Left cardiac atrium (tissue), 4 donors: ENCODE measurements at regions not wholly inside any gene's neighbourhood (a gene's known extent, or its start where the extent isn't known, plus 50 kb on each side); places are given as distances from the start of the nearest gene placed in this dataset.
A peak's percentile ranks its signal among the peaks of the same experiment; 100 is the strongest.
"Not testable (repeated sequence)": the region's sequence is repeated elsewhere in the genome, so short reads cannot be mapped to it uniquely, and the experiment has no call there.

Experiments used
- ATAC-seq, 2 donors: fragments of 200-7000 bp; cut with Tn5 transposase; one replicate each; pipeline ENCODE4 v1.9.1; 2020; ENCODE audit warnings: mild to moderate bottlenecking in 2 of 2, moderate library complexity in 2 of 2
- DNase-seq: peaks from one replicate; pipeline ENCODE4 v3.0.0-alpha.2; 2020
- intact Hi-C, 2 donors: fragments of 100-400 bp; cut with DNase I; formaldehyde crosslinking; loops; one replicate each; pipeline versions ENCODE4 v1.14.1 to v1.15.1; 2022 to 2023
- donor health status: DM: no; HTN: yes; CAD: no.
- donor health status: DM: no; HTN: yes; CAD: no; lungs with severe emphysema.
- donor health status: DM: yes; HTN: yes; CAD: no.
- donor health status: Dilated cardiomyopathy.

GRCh38 chr5:5767286-5767928 is 344.9 kb downstream of the ICE1 start:
- peak; percentile 77 to 83 for ATAC-seq
- intact Hi-C loops = no loop called here
- peak; percentile 30 for DNase-seq

GRCh38 chr5:5765066-5765850 is 342.8 kb downstream of the ICE1 start:
- ATAC-seq (no peak), DNase-seq (no peak)
- intact Hi-C loops = no loop called here

GRCh38 chr5:5764246-5764645 is 341.8 kb downstream of the ICE1 start:
- ATAC-seq = no peak
- intact Hi-C loops = no loop called here
- DNase-seq = no peak

- DNase-seq (no peak), ATAC-seq (no peak)
- intact Hi-C loops = no loop called here
These were observed 334.3 kb downstream of the ICE1 start for GRCh38 chr5:5756762-5757161.

- no peak for DNase-seq
- ATAC-seq = no peak
- intact Hi-C loops = no loop called here
These were observed 333.4 kb downstream of the ICE1 start for GRCh38 chr5:5755888-5756287.

GRCh38 chr5:5752844-5753243 is 330.4 kb downstream of the ICE1 start:
- no peak for ATAC-seq
- DNase-seq = no peak
- intact Hi-C loops = no loop called here

- ATAC-seq (no peak), DNase-seq (no peak)
- intact Hi-C loops = no loop called here
These were observed 329.5 kb downstream of the ICE1 start for GRCh38 chr5:5751987-5752386.

- ATAC-seq (no peak), DNase-seq (no peak)
- intact Hi-C loops = no loop called here
These were observed 329.0 kb downstream of the ICE1 start for GRCh38 chr5:5751498-5751897.

GRCh38 chr5:5741418-5741817 is 318.9 kb downstream of the ICE1 start:
- ATAC-seq = no peak
- no peak for DNase-seq
- intact Hi-C loops = no loop called here

- ATAC-seq (no peak), DNase-seq (no peak)
- intact Hi-C loops = no loop called here
These were observed 317.0 kb downstream of the ICE1 start for GRCh38 chr5:5739490-5739945.

GRCh38 chr5:5738797-5739489 is 316.5 kb downstream of the ICE1 start:
- ATAC-seq (no peak), DNase-seq (no peak)
- intact Hi-C loops = no loop called here

- intact Hi-C loops = no loop called here
- DNase-seq (no peak), ATAC-seq (no peak)
These were observed 313.5 kb downstream of the ICE1 start for GRCh38 chr5:5736007-5736406.

GRCh38 chr5:5733058-5733457 is 310.6 kb downstream of the ICE1 start:
- intact Hi-C loops, ATAC-seq: not testable (repeated sequence)

GRCh38 chr5:5726401-5726800 is 303.9 kb downstream of the ICE1 start:
- no peak for ATAC-seq
- intact Hi-C loops = no loop called here

More at GRCh38 chr5:5733058-5733457, 310.6 kb downstream of the ICE1 start:
- not testable (repeated sequence) for DNase-seq

GRCh38 chr5:5721881-5722280 is 299.4 kb downstream of the ICE1 start:
- no peak for ATAC-seq
- no peak for DNase-seq
- intact Hi-C loops = no loop called here

More at GRCh38 chr5:5726401-5726800, 303.9 kb downstream of the ICE1 start:
- DNase-seq = no peak

GRCh38 chr5:5719292-5719691 is 296.8 kb downstream of the ICE1 start:
- ATAC-seq (no peak), DNase-seq (no peak)
- intact Hi-C loops = no loop called here

GRCh38 chr5:5716665-5717064 is 294.2 kb downstream of the ICE1 start:
- DNase-seq (no peak), ATAC-seq (no peak)
- intact Hi-C loops = no loop called here

- intact Hi-C loops = no loop called here
- no peak for ATAC-seq
These were observed 289.1 kb downstream of the ICE1 start for GRCh38 chr5:5711592-5711991.

GRCh38 chr5:5711112-5711511 is 288.6 kb downstream of the ICE1 start:
- intact Hi-C loops = no loop called here
- ATAC-seq (no peak), DNase-seq (no peak)

More at GRCh38 chr5:5711592-5711991, 289.1 kb downstream of the ICE1 start:
- no peak for DNase-seq

- DNase-seq (no peak), ATAC-seq (no peak)
- intact Hi-C loops = no loop called here
These were observed 288.0 kb downstream of the ICE1 start for GRCh38 chr5:5710471-5710870.
